Cardiac muscle cell (in vitro differentiated cells and primary cell): ENCODE measurements at regions not wholly inside any gene's neighbourhood (a gene's known extent, or its start where the extent isn't known, plus 50 kb on each side); places are given as distances from the start of the nearest gene placed in this dataset.

Source experiments
- DNase-seq, 2 donors: peaks; one replicate each; pipeline versions ENCODE4 v3.0.0 to v3.0.0-alpha.2; 2010 to 2017; ENCODE audit warnings: low read depth in 1 of 2, low spot score in 1 of 2
- H3K27ac ChIP-seq: fragments of 200-600 bp; sonication (generic); 2 replicates; pipeline ENCODE4 v1.5.1; 2016
- H3K27me3 ChIP-seq: fragments of 200-600 bp; sonication (generic); 2 replicates; pipeline ENCODE4 v1.6.0; 2016; ENCODE audit warnings: control low read depth
- H3K36me3 ChIP-seq: fragments of 200-600 bp; sonication (generic); 2 replicates; pipeline ENCODE4 v1.5.1; 2016; ENCODE audit warnings: control low read depth
- H3K4me1 ChIP-seq: fragments of 200-600 bp; sonication (generic); 2 replicates; pipeline ENCODE4 v1.8.1; 2017; ENCODE audit warnings: low read depth, mild to moderate bottlenecking, mixed run types
- H3K4me3 ChIP-seq: fragments of 200-600 bp; sonication (generic); 2 replicates; pipeline ENCODE4 v1.5.1; 2016; ENCODE audit warnings: mild to moderate bottlenecking
- H3K9me3 ChIP-seq: fragments of 200-600 bp; sonication (generic); 2 replicates; pipeline ENCODE4 v1.5.1; 2017; ENCODE audit warnings: low read depth, mild to moderate bottlenecking, control low read depth
- CTCF ChIP-seq: IDR thresholded peaks from 2 replicates; pipeline ENCODE4 v1.5.1; 2012; ENCODE audit warnings: low read depth, mild to moderate bottlenecking, low read length

GRCh38 chr6:1076531-1077459, 235.1 kb upstream of the FOXQ1 start:
- no peak for TF ChIP-seq CTCF
- Histone ChIP-seq H3K36me3 (no peaks in the 10 kb centered on the region), H3K27ac (peak overlapping the region; percentile 15)

GRCh38 chr6:1075880-1076279, 236.0 kb upstream of the FOXQ1 start:
- Histone ChIP-seq H3K36me3 (no peaks in the 10 kb centered on the region), H3K27ac (no peak overlapping the region), H3K9me3 (no peaks in the 10 kb centered on the region), H3K4me1 (peaks cover 18% of the 10 kb centered on the region), H3K4me3 (no peak overlapping the region), H3K27me3 (no peaks in the 10 kb centered on the region)
- DNase-seq = no peak
- TF ChIP-seq CTCF = no peak

More at GRCh38 chr6:1076531-1077459, 235.1 kb upstream of the FOXQ1 start:
- Histone ChIP-seq H3K4me3 (no peak overlapping the region), H3K4me1 (peaks cover 18% of the 10 kb centered on the region), H3K9me3 (no peaks in the 10 kb centered on the region), H3K27me3 (no peaks in the 10 kb centered on the region)
- DNase-seq = peak in 1 of 2 donors; percentile 44

- no peak overlapping the region for H3K27ac ChIP-seq
- no peaks in the 10 kb centered on the region for H3K9me3 ChIP-seq
- no peaks in the 10 kb centered on the region for H3K27me3 ChIP-seq
- TF ChIP-seq CTCF = no peak
- no peak for DNase-seq
- peaks cover 18% of the 10 kb centered on the region for H3K4me1 ChIP-seq
- no peak overlapping the region for H3K4me3 ChIP-seq
- no peaks in the 10 kb centered on the region for H3K36me3 ChIP-seq
Measured at GRCh38 chr6:1075444-1075843, 236.5 kb upstream of the FOXQ1 start.

- Histone ChIP-seq H3K4me3 (no peak overlapping the region), H3K27ac (peak overlapping the region; percentile 63), H3K4me1 (peaks cover 21% of the 10 kb centered on the region), H3K27me3 (no peaks in the 10 kb centered on the region), H3K36me3 (no peaks in the 10 kb centered on the region), H3K9me3 (no peaks in the 10 kb centered on the region)
- no peak for TF ChIP-seq CTCF
- peak; percentile 24 to 74 for DNase-seq
Measured at GRCh38 chr6:1070085-1070521, 241.8 kb upstream of the FOXQ1 start.

GRCh38 chr6:1068905-1069304, 243.0 kb upstream of the FOXQ1 start:
- H3K27ac ChIP-seq = no peak overlapping the region
- no peaks in the 10 kb centered on the region for H3K9me3 ChIP-seq
- H3K36me3 ChIP-seq = no peaks in the 10 kb centered on the region
- no peak for DNase-seq
- no peaks in the 10 kb centered on the region for H3K27me3 ChIP-seq
- no peak overlapping the region for H3K4me3 ChIP-seq
- peaks cover 21% of the 10 kb centered on the region for H3K4me1 ChIP-seq
- TF ChIP-seq CTCF = no peak
